Neural cell (in vitro differentiated cells): ENCODE measurements at regions not wholly inside any gene's neighbourhood (a gene's known extent, or its start where the extent isn't known, plus 50 kb on each side); places are given as distances from the start of the nearest gene placed in this dataset.

Source experiments
- RAD21 ChIP-seq: fragments of 450-650 bp; conservative IDR thresholded peaks from 2 replicates; pipeline ENCODE4 v1.6.1; 2014; ENCODE audit warnings: antibody characterized with exemption, mild to moderate bottlenecking, moderate library complexity
- TF ChIP-seq, protein P1 (sequence below): fragments of 450-650 bp; IDR thresholded peaks from 2 replicates; pipeline ENCODE4 v1.5.1; 2014; ENCODE audit warnings: antibody characterized with exemption, mild to moderate bottlenecking, moderate library complexity; ENCODE audit not compliant: poor library complexity, severe bottlenecking

DNA sequence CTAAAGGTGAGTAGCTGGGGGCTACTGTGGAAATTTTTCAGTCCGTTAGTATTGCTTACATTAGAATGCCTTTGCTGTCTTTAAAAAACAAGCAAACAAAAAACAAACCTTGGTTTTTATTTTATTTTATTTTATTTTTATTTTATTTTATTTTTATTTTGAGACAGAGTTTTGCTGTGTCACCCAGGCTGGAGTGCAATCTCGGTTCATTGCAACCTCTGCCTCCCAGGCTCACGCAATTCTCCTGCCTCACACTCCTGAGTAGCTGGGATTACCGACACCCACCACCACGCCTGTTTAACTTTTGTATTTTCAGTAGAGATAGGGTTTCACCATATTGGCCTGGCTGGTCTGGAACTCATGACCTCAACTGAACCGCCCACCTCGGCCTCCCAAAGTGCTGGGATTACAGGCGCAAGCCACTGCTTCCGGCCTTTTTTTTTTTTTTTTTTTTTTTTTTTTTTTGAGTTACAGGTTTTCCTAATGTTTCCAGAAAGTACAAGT lies 732.6 kb downstream of the KCNJ3 start:
- TF ChIP-seq, protein P1, sequence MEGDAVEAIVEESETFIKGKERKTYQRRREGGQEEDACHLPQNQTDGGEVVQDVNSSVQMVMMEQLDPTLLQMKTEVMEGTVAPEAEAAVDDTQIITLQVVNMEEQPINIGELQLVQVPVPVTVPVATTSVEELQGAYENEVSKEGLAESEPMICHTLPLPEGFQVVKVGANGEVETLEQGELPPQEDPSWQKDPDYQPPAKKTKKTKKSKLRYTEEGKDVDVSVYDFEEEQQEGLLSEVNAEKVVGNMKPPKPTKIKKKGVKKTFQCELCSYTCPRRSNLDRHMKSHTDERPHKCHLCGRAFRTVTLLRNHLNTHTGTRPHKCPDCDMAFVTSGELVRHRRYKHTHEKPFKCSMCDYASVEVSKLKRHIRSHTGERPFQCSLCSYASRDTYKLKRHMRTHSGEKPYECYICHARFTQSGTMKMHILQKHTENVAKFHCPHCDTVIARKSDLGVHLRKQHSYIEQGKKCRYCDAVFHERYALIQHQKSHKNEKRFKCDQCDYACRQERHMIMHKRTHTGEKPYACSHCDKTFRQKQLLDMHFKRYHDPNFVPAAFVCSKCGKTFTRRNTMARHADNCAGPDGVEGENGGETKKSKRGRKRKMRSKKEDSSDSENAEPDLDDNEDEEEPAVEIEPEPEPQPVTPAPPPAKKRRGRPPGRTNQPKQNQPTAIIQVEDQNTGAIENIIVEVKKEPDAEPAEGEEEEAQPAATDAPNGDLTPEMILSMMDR = no peak
- TF ChIP-seq RAD21 = no peak
